Duodenal mucosa (tissue), 2 donors: ENCODE measurements at regions not wholly inside any gene's neighbourhood (a gene's known extent, or its start where the extent isn't known, plus 50 kb on each side); places are given as distances from the start of the nearest gene placed in this dataset.

ENCODE experiments used
- H3K27ac ChIP-seq: one replicate; pipeline ENCODE4 v1.7.0; 2013; ENCODE audit warnings: low read depth, low read length
- H3K27me3 ChIP-seq, 2 donors: one replicate each; pipeline ENCODE4 v1.7.0; 2013; ENCODE audit warnings: low read length in 2 of 2, control low read depth in 1 of 2; ENCODE audit not compliant: insufficient read depth in 2 of 2, control insufficient read depth in 1 of 2
- H3K36me3 ChIP-seq, 2 donors: one replicate each; pipeline ENCODE4 v1.7.0; 2013; ENCODE audit warnings: low read length in 2 of 2, control low read depth in 1 of 2; ENCODE audit not compliant: insufficient read depth in 2 of 2, control insufficient read depth in 1 of 2
- H3K4me1 ChIP-seq, 2 donors: one replicate each; pipeline ENCODE4 v1.7.0; 2013; ENCODE audit warnings: low read length in 2 of 2, control low read depth in 1 of 2; ENCODE audit not compliant: insufficient read depth in 2 of 2, control insufficient read depth in 1 of 2
- H3K4me3 ChIP-seq, 2 donors: one replicate each; pipeline ENCODE4 v1.7.0; 2013; ENCODE audit warnings: low read length in 2 of 2, low read depth in 1 of 2
- H3K9ac ChIP-seq, 2 donors: one replicate each; pipeline ENCODE4 v1.7.0; 2013; ENCODE audit warnings: low read length in 2 of 2, low read depth in 1 of 2
- H3K9me3 ChIP-seq, 2 donors: one replicate each; pipeline ENCODE4 v1.7.0; 2013; ENCODE audit warnings: low read length in 2 of 2, control low read depth in 1 of 2; ENCODE audit not compliant: control insufficient read depth in 1 of 2

DNA sequence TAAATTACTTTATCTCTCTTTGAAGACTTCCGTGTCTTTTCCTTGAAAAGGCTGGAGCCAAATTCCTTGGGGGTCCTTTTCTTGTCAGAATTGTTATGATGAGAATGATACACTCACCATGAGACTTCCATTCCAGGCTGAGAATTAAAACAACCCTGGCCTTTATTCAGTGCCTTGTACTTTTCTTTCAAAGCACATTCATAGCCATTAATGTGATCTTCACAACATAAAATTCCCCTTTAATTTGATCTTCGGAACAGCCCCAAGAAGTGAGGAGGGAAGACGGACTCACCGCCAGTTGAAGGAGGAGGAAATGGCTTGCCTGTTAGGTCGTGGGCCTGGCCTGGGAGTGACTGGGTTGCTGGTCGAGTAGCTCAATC is 127.3 kb downstream of the DDX1 start:
- Histone ChIP-seq H3K27ac (no peak overlapping the region), H3K9me3 (no peaks in the 10 kb centered on the region), H3K27me3 (no peaks in the 10 kb centered on the region), H3K36me3 (no peaks in the 10 kb centered on the region), H3K4me1 (no peaks in the 10 kb centered on the region), H3K4me3 (no peak overlapping the region), H3K9ac (no peak overlapping the region)

DNA sequence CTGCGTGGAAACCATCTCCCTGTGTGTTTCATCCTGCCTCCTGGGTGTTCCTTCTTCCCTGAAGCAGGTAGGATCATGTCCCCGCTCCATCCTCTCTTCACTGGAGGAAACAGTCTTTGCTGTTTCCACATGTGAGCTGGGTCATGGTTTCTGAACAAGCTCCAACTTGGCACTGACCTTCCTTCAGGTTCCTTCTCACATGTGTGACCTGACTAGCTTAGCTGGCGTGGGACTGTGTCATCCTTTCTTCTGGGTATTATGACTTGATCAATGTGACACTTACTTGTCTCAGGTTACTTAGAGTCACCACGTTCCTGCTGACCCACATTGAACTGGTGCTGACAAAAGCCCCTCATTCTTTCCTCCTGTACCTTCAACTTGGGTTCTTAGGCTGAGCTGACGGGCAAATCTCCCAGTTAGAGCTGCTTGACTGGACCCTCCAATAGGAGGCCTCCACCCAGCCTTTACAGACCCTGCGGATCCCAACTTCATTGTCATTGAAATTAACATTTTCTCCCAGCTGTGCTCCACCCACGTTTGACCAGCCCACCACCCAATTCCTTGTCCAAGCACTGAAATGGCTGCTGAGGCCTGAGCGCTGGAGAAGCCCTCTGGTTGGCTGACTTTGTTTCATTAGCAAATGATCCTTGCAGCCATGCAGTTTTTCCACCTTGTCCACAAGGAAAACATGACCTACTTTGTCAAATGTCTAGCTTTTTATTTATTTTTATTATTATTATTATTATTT is 128.1 kb downstream of the DDX1 start:
- H3K4me3 ChIP-seq: no peak overlapping the region
- no peaks in the 10 kb centered on the region for H3K4me1 ChIP-seq
- no peak overlapping the region for H3K27ac ChIP-seq
- H3K36me3 ChIP-seq: no peaks in the 10 kb centered on the region
- H3K9ac ChIP-seq: no peak overlapping the region
- no peaks in the 10 kb centered on the region for H3K27me3 ChIP-seq
- no peaks in the 10 kb centered on the region for H3K9me3 ChIP-seq

DNA sequence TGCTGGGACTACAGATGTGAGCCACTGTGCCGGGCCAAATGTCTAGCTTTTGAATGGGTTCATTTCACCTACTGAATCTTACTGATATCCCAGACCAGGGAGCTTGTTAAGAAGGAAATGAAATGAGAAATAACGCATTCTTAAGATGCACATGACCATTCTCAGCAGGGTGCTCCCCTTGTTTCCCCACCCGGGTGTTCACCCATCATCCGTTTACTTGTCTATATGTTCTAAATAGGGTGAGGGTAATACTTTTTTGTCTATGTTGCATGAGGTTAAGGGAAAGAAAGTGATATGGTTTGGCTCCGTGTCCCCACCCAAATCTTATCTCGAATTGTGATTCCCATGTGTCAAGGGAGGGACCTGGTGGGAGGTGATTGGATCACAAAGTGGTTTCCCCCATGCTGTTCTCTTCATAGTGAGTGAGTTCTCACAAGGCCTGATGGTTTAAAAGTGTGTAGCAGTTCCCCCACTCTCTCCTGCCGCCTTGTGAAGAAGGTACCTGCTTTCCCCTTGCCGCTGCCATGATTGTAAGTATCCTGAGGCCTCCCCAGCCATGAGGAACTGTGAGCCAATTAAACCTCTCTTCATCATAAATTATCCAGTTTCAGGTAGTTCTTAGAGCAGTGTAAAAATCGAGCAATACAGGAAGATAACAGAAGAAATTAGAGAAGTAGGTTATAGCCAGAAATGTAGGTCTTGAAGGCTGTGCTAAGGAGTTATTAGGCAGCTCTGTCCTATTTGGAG is 129.1 kb downstream of the DDX1 start:
- Histone ChIP-seq H3K36me3 (no peaks in the 10 kb centered on the region), H3K9me3 (no peaks in the 10 kb centered on the region), H3K4me1 (no peaks in the 10 kb centered on the region), H3K4me3 (no peak overlapping the region), H3K27me3 (no peaks in the 10 kb centered on the region), H3K9ac (no peak overlapping the region), H3K27ac (no peak overlapping the region)

DNA sequence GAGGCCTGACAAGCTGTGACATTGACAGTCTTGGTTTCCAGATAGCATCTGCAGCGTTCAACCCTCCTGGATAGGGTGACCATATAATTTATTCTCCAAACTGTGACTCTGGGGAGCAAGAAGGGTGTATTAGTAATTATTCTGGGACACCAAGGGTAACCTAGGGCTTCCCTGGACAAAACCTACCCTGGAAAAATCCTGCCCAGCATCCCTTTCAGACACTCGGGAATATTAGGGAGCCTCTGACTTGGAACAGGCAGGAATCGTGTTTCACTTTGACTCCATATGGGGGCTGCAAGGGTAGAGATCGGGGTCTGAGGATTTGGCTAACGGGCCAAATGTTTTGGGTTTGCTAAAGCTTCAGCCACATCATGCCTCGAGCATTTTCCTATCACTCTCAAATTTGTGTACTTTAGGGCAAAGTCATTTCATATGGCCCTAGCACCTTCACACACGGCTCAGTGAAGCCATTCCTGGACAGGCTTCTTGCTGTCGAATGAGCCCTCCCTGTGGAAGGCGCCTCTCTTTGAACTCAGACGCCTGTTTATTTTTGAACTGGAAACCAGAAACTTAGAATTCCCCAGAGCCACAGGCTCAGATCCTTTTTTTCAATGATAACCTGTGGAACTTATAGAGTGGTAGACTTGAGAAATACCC is 129.9 kb downstream of the DDX1 start:
- Histone ChIP-seq H3K27me3 (no peaks in the 10 kb centered on the region), H3K27ac (no peak overlapping the region), H3K36me3 (no peaks in the 10 kb centered on the region), H3K9ac (no peak overlapping the region), H3K9me3 (no peaks in the 10 kb centered on the region), H3K4me1 (no peaks in the 10 kb centered on the region), H3K4me3 (no peak overlapping the region)

DNA sequence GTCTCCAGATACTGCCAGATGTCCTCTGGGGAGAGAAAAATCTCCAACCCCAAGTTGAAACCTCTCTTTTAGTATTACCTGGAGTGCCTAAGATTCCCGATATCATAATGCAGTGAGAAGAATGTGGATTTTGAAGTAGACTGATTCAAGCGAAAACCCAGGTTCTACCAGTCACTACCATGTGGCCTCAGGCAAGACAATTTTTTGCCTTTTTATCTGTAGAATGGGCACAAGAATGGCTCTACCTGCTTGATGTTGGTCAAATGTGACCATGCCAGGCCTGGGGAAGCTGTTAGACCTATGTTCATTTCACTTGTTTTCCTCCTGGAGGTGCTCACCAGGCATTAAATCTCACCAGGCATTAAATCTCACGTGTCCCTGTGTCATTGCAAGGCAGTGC is 131.3 kb downstream of the DDX1 start:
- Histone ChIP-seq H3K4me3 (no peak overlapping the region), H3K9me3 (no peaks in the 10 kb centered on the region), H3K27me3 (no peaks in the 10 kb centered on the region), H3K27ac (no peak overlapping the region), H3K4me1 (no peaks in the 10 kb centered on the region), H3K36me3 (no peaks in the 10 kb centered on the region), H3K9ac (no peak overlapping the region)

DNA sequence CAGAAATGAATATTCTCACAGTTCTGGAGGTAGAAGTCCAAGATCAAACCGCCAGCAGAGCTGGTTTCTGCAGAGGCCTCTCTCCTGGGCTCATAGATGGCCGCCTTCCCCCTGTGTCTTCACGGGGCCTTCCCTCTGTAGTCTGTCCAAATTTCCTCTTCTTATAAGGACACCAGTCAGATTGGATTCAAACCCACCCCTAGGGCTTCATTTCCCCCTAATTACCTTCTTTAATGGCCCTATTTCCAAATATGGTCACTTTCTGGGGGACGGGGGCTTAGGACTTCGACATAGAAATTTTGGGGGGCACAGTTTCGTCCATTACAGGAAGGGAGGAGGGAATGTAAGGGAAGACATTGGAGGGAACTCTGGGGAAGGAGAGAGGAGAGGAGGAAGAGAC is 132.6 kb downstream of the DDX1 start:
- no peak overlapping the region for H3K9ac ChIP-seq
- no peaks in the 10 kb centered on the region for H3K27me3 ChIP-seq
- H3K4me3 ChIP-seq: no peak overlapping the region
- no peaks in the 10 kb centered on the region for H3K36me3 ChIP-seq
- H3K9me3 ChIP-seq: no peaks in the 10 kb centered on the region
- no peak overlapping the region for H3K27ac ChIP-seq
- no peaks in the 10 kb centered on the region for H3K4me1 ChIP-seq

DNA sequence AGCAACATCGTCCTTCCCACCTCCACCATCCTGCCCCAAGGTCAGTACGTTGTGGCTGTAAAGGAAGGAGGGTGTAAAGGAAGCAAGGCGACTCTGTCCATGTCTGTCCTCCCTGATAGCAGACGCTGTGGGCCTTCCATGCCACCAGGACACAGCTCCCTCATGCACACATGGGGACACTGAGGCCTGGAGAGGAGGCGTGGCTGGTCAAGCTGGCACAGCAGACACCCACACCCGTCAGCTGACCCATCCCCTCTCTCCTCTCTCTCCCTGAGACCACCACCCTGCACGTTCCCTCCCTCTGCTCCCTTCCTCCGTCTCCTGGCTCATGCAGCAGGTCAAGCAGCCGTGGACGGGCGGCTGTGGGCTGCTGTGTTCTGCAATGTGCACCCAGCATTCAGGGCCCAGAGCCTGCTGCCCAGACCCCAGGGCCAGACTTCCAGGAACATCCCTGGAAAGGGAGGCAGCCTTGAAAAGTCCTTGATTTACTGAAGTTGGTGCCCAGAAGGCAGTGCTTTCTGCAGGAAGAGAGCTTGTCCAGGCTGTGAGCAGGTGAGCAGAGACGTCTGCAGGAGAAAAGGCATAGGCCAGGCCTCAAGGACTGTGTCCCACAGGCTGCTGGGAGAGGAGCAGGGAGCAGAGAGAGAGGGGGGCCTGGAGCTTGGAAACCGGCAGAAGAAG is 133.6 kb downstream of the DDX1 start:
- Histone ChIP-seq H3K4me1 (peaks cover 4 to 6% of the 10 kb centered on the region in 2 donors), H3K4me3 (no peak overlapping the region), H3K9me3 (no peaks in the 10 kb centered on the region), H3K27ac (no peak overlapping the region), H3K36me3 (no peaks in the 10 kb centered on the region), H3K9ac (no peak overlapping the region), H3K27me3 (no peaks in the 10 kb centered on the region)

DNA sequence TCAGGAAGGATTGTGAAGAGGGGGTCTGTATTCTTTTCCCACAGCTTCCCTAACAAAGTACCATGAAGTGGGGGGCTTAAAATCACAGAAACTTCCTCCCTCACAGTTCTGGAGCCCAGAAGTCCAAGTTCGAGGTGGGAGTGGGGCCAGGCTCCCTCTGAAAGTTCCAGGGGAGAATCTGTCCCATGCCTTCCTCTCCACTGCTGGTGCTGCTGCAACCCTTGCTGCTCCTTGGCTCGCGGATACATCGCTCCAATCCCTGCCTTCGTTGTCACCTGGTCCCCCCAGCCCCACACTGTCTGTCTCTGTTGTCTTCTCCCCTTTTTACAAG is 134.1 kb downstream of the DDX1 start:
- Histone ChIP-seq H3K4me3 (no peak overlapping the region), H3K36me3 (no peaks in the 10 kb centered on the region), H3K4me1 (peaks cover 9 to 11% of the 10 kb centered on the region in 2 donors), H3K9ac (no peak overlapping the region), H3K9me3 (no peaks in the 10 kb centered on the region), H3K27me3 (no peaks in the 10 kb centered on the region), H3K27ac (no peak overlapping the region)

DNA sequence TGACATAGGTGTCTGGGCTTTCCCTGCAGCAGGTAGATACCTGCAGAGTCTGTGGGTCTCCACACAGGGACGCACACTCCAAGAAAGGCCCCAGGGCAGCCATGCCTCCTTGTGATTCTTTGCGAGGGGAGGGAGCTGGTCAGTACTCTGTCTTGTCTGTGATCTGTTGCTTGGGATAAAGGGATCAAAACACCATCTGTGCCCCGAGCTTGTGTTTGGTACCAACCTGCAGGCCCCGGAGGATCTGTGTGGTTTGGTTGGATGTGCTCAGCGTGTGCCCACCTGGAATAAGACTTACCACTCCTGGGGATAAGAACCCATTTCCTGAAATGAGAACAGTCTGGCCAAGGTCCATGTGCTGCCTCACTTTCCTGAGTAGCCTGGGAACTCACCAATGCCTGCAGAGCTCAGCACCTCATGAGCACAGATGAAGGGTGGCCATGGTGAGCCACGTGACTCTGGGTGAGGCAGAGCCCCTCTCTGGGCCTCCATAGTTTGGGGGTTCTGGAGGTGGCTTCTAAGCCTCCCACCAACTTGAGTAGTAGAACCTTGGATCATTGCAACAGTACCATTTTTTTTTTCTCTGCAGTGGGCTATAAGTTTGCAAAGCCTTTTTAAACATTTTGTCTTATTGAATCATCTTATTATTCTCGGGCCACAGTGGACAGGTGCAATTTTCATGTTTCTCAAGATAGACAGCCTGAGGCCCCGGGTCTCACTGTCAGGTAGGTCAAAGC is 134.8 kb downstream of the DDX1 start:
- H3K9me3 ChIP-seq: no peaks in the 10 kb centered on the region
- H3K27me3 ChIP-seq: no peaks in the 10 kb centered on the region
- no peak overlapping the region for H3K9ac ChIP-seq
- H3K36me3 ChIP-seq: no peaks in the 10 kb centered on the region
- no peak overlapping the region for H3K27ac ChIP-seq
- no peak overlapping the region for H3K4me3 ChIP-seq
- peaks cover 16 to 18% of the 10 kb centered on the region in 2 donors for H3K4me1 ChIP-seq
